ENCODE measurements at regions not wholly inside any gene's neighbourhood (a gene's known extent, or its start where the extent isn't known, plus 50 kb on each side); places are given as distances from the start of the nearest gene placed in this dataset.

DNA sequence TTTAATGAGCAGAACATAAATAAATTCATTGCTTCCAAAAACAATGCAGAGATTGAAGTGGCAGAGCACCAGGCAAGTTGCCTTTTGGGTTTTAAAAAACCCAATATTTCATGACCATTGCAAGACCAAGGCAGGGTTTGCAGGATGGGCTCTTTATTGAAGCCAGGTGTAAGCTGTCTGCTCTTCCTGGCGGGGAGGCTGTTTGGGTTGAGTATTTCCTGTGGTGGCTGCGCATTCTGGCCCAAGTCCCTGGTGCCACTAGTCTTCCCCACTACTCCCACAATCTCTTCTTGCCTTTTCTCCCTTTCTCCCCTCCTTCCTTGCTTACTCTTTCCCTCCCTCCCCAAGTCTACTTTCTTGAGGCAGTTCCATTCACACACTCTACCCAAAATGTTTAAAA, 116.4 kb downstream of the AKAP11 start:
- Histone ChIP-seq H3K4me3 (ENCODE audit: insufficient read depth, low read depth, low read length) (no peak overlapping the region), H3K27me3 (ENCODE audit: control insufficient read depth, insufficient read depth, low read length, poor library complexity, severe bottlenecking) (no peaks in the 10 kb centered on the region), H3K36me3 (ENCODE audit: control insufficient read depth, insufficient read depth, low read length) (no peaks in the 10 kb centered on the region), H3K27ac (ENCODE audit: insufficient read depth, low read depth, low read length, poor library complexity, severe bottlenecking) (no peak overlapping the region), H3K9me3 (ENCODE audit: control insufficient read depth, low read length) (no peaks in the 10 kb centered on the region), H3K4me1 (ENCODE audit: control insufficient read depth, insufficient read depth, low read length) (no peaks in the 10 kb centered on the region)
- WGBS, 2 experiments: 81 to 96% methylated on average over 2 of the region's 2 CpGs

GRCh38 chr13:42389041-42389440, 117.1 kb downstream of the AKAP11 start:
- H3K36me3 ChIP-seq (ENCODE audit: control insufficient read depth, insufficient read depth, low read length): no peaks in the 10 kb centered on the region
- H3K4me1 ChIP-seq (ENCODE audit: control insufficient read depth, insufficient read depth, low read length): no peaks in the 10 kb centered on the region
- H3K27ac ChIP-seq (ENCODE audit: insufficient read depth, low read depth, low read length, poor library complexity, severe bottlenecking): no peak overlapping the region
- H3K9me3 ChIP-seq (ENCODE audit: control insufficient read depth, low read length): no peaks in the 10 kb centered on the region
- no peaks in the 10 kb centered on the region for H3K27me3 ChIP-seq (ENCODE audit: control insufficient read depth, insufficient read depth, low read length, poor library complexity, severe bottlenecking)
- H3K4me3 ChIP-seq (ENCODE audit: insufficient read depth, low read depth, low read length): no peak overlapping the region

GRCh38 chr13:42392180-42392579, 120.2 kb downstream of the AKAP11 start:
- H3K4me1 ChIP-seq (ENCODE audit: control insufficient read depth, insufficient read depth, low read length): no peaks in the 10 kb centered on the region

GRCh38 chr13:42392716-42393572, 121.0 kb downstream of the AKAP11 start:
- H3K4me3 ChIP-seq (ENCODE audit: insufficient read depth, low read depth, low read length): no peak overlapping the region
- no peaks in the 10 kb centered on the region for H3K4me1 ChIP-seq (ENCODE audit: control insufficient read depth, insufficient read depth, low read length)
- WGBS, 2 experiments: 92 to 95% methylated on average over 6 of the region's 6 CpGs
- no peaks in the 10 kb centered on the region for H3K36me3 ChIP-seq (ENCODE audit: control insufficient read depth, insufficient read depth, low read length)
- H3K27ac ChIP-seq (ENCODE audit: insufficient read depth, low read depth, low read length, poor library complexity, severe bottlenecking): no peak overlapping the region
- H3K27me3 ChIP-seq (ENCODE audit: control insufficient read depth, insufficient read depth, low read length, poor library complexity, severe bottlenecking): no peaks in the 10 kb centered on the region
- H3K9me3 ChIP-seq (ENCODE audit: control insufficient read depth, low read length): no peaks in the 10 kb centered on the region

More at GRCh38 chr13:42392180-42392579, 120.2 kb downstream of the AKAP11 start:
- WGBS, 2 experiments: 92 to 95% methylated on average over 1 of the region's 1 CpG
- Histone ChIP-seq H3K4me3 (ENCODE audit: insufficient read depth, low read depth, low read length) (no peak overlapping the region), H3K9me3 (ENCODE audit: control insufficient read depth, low read length) (no peaks in the 10 kb centered on the region), H3K27me3 (ENCODE audit: control insufficient read depth, insufficient read depth, low read length, poor library complexity, severe bottlenecking) (no peaks in the 10 kb centered on the region), H3K36me3 (ENCODE audit: control insufficient read depth, insufficient read depth, low read length) (no peaks in the 10 kb centered on the region), H3K27ac (ENCODE audit: insufficient read depth, low read depth, low read length, poor library complexity, severe bottlenecking) (no peak overlapping the region)

GRCh38 chr13:42393573-42394360, 121.8 kb downstream of the AKAP11 start:
- Histone ChIP-seq H3K27me3 (ENCODE audit: control insufficient read depth, insufficient read depth, low read length, poor library complexity, severe bottlenecking) (no peaks in the 10 kb centered on the region), H3K9me3 (ENCODE audit: control insufficient read depth, low read length) (no peaks in the 10 kb centered on the region), H3K36me3 (ENCODE audit: control insufficient read depth, insufficient read depth, low read length) (no peaks in the 10 kb centered on the region), H3K4me3 (ENCODE audit: insufficient read depth, low read depth, low read length) (no peak overlapping the region), H3K27ac (ENCODE audit: insufficient read depth, low read depth, low read length, poor library complexity, severe bottlenecking) (no peak overlapping the region), H3K4me1 (ENCODE audit: control insufficient read depth, insufficient read depth, low read length) (no peaks in the 10 kb centered on the region)
- WGBS, 2 experiments: 91 to 93% methylated on average over 5 of the region's 5 CpGs

DNA sequence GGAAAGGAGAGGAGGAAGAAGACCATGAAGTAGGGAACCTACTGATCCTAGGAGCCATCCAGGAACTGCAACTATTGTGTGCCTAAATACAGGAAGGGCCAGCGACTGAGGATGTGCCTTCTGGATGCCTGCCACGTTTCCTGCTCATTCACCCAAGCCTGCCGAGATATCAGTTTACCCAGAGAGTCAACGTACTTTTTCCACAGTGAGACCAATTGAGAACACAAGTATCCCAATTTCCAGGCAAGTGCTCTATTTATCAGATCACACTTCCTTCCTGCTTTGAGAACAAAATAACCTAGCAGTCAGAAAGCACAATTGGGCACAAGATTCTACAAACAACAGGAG, 122.4 kb downstream of the AKAP11 start:
- 91 to 92% methylated on average over 4 of the region's 4 CpGs for WGBS, 2 experiments
- H3K27ac ChIP-seq (ENCODE audit: insufficient read depth, low read depth, low read length, poor library complexity, severe bottlenecking): no peak overlapping the region
- no peak overlapping the region for H3K4me3 ChIP-seq (ENCODE audit: insufficient read depth, low read depth, low read length)
- H3K27me3 ChIP-seq (ENCODE audit: control insufficient read depth, insufficient read depth, low read length, poor library complexity, severe bottlenecking): no peaks in the 10 kb centered on the region
- no peaks in the 10 kb centered on the region for H3K9me3 ChIP-seq (ENCODE audit: control insufficient read depth, low read length)
- no peaks in the 10 kb centered on the region for H3K4me1 ChIP-seq (ENCODE audit: control insufficient read depth, insufficient read depth, low read length)
- no peaks in the 10 kb centered on the region for H3K36me3 ChIP-seq (ENCODE audit: control insufficient read depth, insufficient read depth, low read length)

DNA sequence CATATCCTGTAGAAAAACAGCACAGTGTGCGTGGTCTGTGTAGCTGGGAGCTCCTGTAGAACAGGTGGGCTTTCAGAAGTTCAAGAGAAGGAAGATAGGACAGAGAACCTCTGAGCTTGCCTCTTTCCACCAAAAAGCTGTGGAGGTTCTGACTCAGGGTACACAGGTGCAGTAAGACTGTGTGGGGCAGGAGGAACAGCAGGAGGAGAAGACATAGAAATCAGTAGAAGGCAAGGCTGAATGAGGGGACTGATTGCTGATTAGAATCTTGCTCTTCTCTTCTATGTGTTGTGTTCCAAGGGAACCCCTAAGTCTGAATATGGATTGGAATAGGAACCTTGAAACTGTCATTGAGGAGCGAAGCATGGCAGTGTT, 122.7 kb downstream of the AKAP11 start:
- WGBS, 2 experiments: 91 to 97% methylated on average over 2 of the region's 2 CpGs
- H3K4me1 ChIP-seq (ENCODE audit: control insufficient read depth, insufficient read depth, low read length): no peaks in the 10 kb centered on the region
- H3K4me3 ChIP-seq (ENCODE audit: insufficient read depth, low read depth, low read length): no peak overlapping the region
- no peaks in the 10 kb centered on the region for H3K9me3 ChIP-seq (ENCODE audit: control insufficient read depth, low read length)
- H3K36me3 ChIP-seq (ENCODE audit: control insufficient read depth, insufficient read depth, low read length): no peaks in the 10 kb centered on the region
- H3K27me3 ChIP-seq (ENCODE audit: control insufficient read depth, insufficient read depth, low read length, poor library complexity, severe bottlenecking): no peaks in the 10 kb centered on the region
- no peak overlapping the region for H3K27ac ChIP-seq (ENCODE audit: insufficient read depth, low read depth, low read length, poor library complexity, severe bottlenecking)

- H3K27ac ChIP-seq (ENCODE audit: insufficient read depth, low read depth, low read length, poor library complexity, severe bottlenecking): no peak overlapping the region
- no peak overlapping the region for H3K4me3 ChIP-seq (ENCODE audit: insufficient read depth, low read depth, low read length)
- H3K36me3 ChIP-seq (ENCODE audit: control insufficient read depth, insufficient read depth, low read length): no peaks in the 10 kb centered on the region
- WGBS, 2 experiments: 91 to 92% methylated on average over 12 to 13 of the region's 13 CpGs
- H3K9me3 ChIP-seq (ENCODE audit: control insufficient read depth, low read length): no peaks in the 10 kb centered on the region
- H3K4me1 ChIP-seq (ENCODE audit: control insufficient read depth, insufficient read depth, low read length): no peaks in the 10 kb centered on the region
- no peaks in the 10 kb centered on the region for H3K27me3 ChIP-seq (ENCODE audit: control insufficient read depth, insufficient read depth, low read length, poor library complexity, severe bottlenecking)
Observed at GRCh38 chr13:42395086-42395821, 123.3 kb downstream of the AKAP11 start.

DNA sequence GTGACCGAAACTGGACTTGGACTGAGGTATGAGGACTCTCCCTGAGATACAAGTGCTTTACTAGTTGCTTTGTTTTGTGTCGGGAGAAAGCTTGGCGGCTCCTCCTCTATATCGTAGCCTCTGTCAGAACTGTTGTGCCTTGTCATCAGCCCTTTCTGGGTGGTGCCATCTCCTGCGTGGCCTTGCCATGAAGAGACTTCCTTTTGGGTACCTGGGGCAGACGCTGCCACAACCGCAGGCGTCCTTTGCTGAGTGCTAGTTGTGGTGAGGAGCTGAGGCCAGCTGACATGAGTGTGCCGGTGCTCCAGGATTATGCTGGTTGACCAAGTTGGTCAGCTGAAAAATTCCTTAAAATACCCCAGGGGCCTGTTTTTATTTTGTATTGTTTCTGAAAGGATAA, 124.5 kb downstream of the AKAP11 start:
- no peaks in the 10 kb centered on the region for H3K9me3 ChIP-seq (ENCODE audit: control insufficient read depth, low read length)
- no peak overlapping the region for H3K27ac ChIP-seq (ENCODE audit: insufficient read depth, low read depth, low read length, poor library complexity, severe bottlenecking)
- H3K4me3 ChIP-seq (ENCODE audit: insufficient read depth, low read depth, low read length): no peak overlapping the region
- H3K4me1 ChIP-seq (ENCODE audit: control insufficient read depth, insufficient read depth, low read length): no peaks in the 10 kb centered on the region
- no peaks in the 10 kb centered on the region for H3K27me3 ChIP-seq (ENCODE audit: control insufficient read depth, insufficient read depth, low read length, poor library complexity, severe bottlenecking)
- no peaks in the 10 kb centered on the region for H3K36me3 ChIP-seq (ENCODE audit: control insufficient read depth, insufficient read depth, low read length)
- WGBS, 2 experiments: 94 to 98% methylated on average over 9 of the region's 9 CpGs
